Endothelial cell of umbilical vein (primary cell): ENCODE measurements at regions not wholly inside any gene's neighbourhood (a gene's known extent, or its start where the extent isn't known, plus 50 kb on each side); places are given as distances from the start of the nearest gene placed in this dataset.

Source experiments
- BruUV-seq: library from RNA; stranded (reverse); fragments of 400-500 nt; replicated peaks from 2 replicates; lab custom pipeline; 2021; lab: Mats Ljungman, UMichigan
- CTCF ChIA-PET: fragments of 300-600, 350-600 bp; sonication (Branson Sonifier 250); formaldehyde crosslinking; loops from one replicate; lab custom pipeline; 2021; ENCODE audit warnings: antibody characterized with exemption, inconsistent platforms; lab: Charles Lee
- POLR2A ChIA-PET: fragments of 300-600, 350-600 bp; sonication (Branson Sonifier 250); formaldehyde crosslinking; loops from one replicate; lab custom pipeline; 2021; ENCODE audit warnings: antibody characterized with exemption, inconsistent platforms; lab: Charles Lee
- DNase-seq: peaks from one replicate; pipeline ENCODE4 v3.0.0-alpha.2; 2011; ENCODE audit warnings: low read depth, low spot score
- FAIRE-seq: peaks from 2 replicates; lab custom pipeline; 2011; peaks lifted over from hg19 to GRCh38; lab: Jason Lieb, UNC
- H2AFZ ChIP-seq: 2 replicates; pipeline ENCODE4 v1.6.0; 2012; ENCODE audit warnings: low read depth, low read length, control low read depth, inconsistent platforms
- H3K27ac ChIP-seq: 2 replicates; pipeline ENCODE4 v1.5.1; 2011; ENCODE audit warnings: low read depth, mild to moderate bottlenecking, control low read depth, low read length, moderate library complexity; ENCODE audit not compliant: insufficient read depth
- H3K27me3 ChIP-seq, 2 experiments: 2 replicates each; pipeline versions ENCODE4 v1.6.0 to v1.6.1; 2011; ENCODE audit warnings: low read length in 2 of 2, mixed read lengths in 1 of 2; ENCODE audit not compliant: control insufficient read depth in 2 of 2, insufficient read depth in 2 of 2
- H3K36me3 ChIP-seq, 2 experiments: 2 replicates in 1 of 2; 3 replicates in 1 of 2; pipeline ENCODE4 v1.5.1; 2011; ENCODE audit warnings: low read length in 2 of 2, mild to moderate bottlenecking in 1 of 2, moderate library complexity in 1 of 2; ENCODE audit not compliant: control insufficient read depth in 2 of 2, insufficient read depth in 2 of 2; ENCODE audit errors: extremely low read depth in 1 of 2
- H3K4me1 ChIP-seq: 3 replicates; pipeline ENCODE4 v1.5.1; 2011; ENCODE audit warnings: mild to moderate bottlenecking, low read length; ENCODE audit not compliant: control insufficient read depth, insufficient read depth; ENCODE audit errors: extremely low read depth
- H3K4me2 ChIP-seq: 2 replicates; pipeline ENCODE4 v1.6.1; 2011; ENCODE audit warnings: low read length, control low read depth, mixed read lengths; ENCODE audit not compliant: insufficient read depth
- H3K4me3 ChIP-seq, 3 experiments: fragments of 200-600 bp in 1 of 3; sonication (generic), shearing (Covaris generic) in 1 of 3; replicated peaks in 1 of 3; 2 replicates each; pipeline ENCODE4 v1.5.1; 2011 to 2016; ENCODE audit warnings: control low read depth in 3 of 3, low read length in 3 of 3, mild to moderate bottlenecking in 2 of 3, inconsistent platforms in 1 of 3, low read depth in 1 of 3, moderate library complexity in 1 of 3; ENCODE audit not compliant: insufficient read depth in 1 of 3
- H3K79me2 ChIP-seq: 2 replicates; pipeline ENCODE4 v1.6.0; 2012; ENCODE audit warnings: low read length, inconsistent platforms; ENCODE audit not compliant: control insufficient read depth, insufficient read depth
- H3K9ac ChIP-seq: replicated peaks from 2 replicates; pipeline ENCODE3; 2011; ENCODE audit warnings: low read length, control low read depth; ENCODE audit not compliant: insufficient read depth; ENCODE audit errors: extremely low read depth
- H3K9me1 ChIP-seq: replicated peaks from 3 replicates; pipeline ENCODE4 v1.6.0; 2011; ENCODE audit warnings: mild to moderate bottlenecking, low read length; ENCODE audit not compliant: control insufficient read depth, insufficient read depth; ENCODE audit errors: extremely low read depth
- H3K9me3 ChIP-seq: replicated peaks from 2 replicates; pipeline ENCODE4 v1.5.1; 2012; ENCODE audit warnings: low read length, inconsistent platforms; ENCODE audit not compliant: control insufficient read depth, insufficient read depth
- H4K20me1 ChIP-seq: replicated peaks from 2 replicates; pipeline ENCODE3; 2011; ENCODE audit warnings: mild to moderate bottlenecking, low read length; ENCODE audit not compliant: control insufficient read depth, insufficient read depth; ENCODE audit errors: extremely low read depth
- EZH2 ChIP-seq: IDR thresholded peaks from 2 replicates; pipeline ENCODE4 v1.6.1; 2012; ENCODE audit warnings: borderline replicate concordance, low read depth, mild to moderate bottlenecking, moderate library complexity, low read length, inconsistent platforms; ENCODE audit not compliant: severe bottlenecking
- FOS ChIP-seq: IDR thresholded peaks from 2 replicates; pipeline ENCODE4 v1.6.1; 2011; ENCODE audit warnings: mild to moderate bottlenecking, low read length, moderate library complexity, borderline replicate concordance; ENCODE audit not compliant: insufficient read depth
- GATA2 ChIP-seq: IDR thresholded peaks from 2 replicates; pipeline ENCODE4 v1.7.0; 2011; ENCODE audit warnings: low read depth, mild to moderate bottlenecking, moderate library complexity, mixed read lengths, low read length; ENCODE audit not compliant: insufficient read length, insufficient read depth
- JUN ChIP-seq: IDR thresholded peaks from 2 replicates; pipeline ENCODE4 v1.6.1; 2011; ENCODE audit warnings: borderline replicate concordance, low read depth; ENCODE audit not compliant: insufficient read length, insufficient read depth
- MAX ChIP-seq: IDR thresholded peaks from 2 replicates; pipeline ENCODE4 v1.6.1; 2011; ENCODE audit not compliant: insufficient read depth, insufficient read length
- MYC ChIP-seq: IDR thresholded peaks from one replicate; pipeline ENCODE4 v1.6.1; 2011; ENCODE audit warnings: mild to moderate bottlenecking, low read depth, low read length
- POLR2A ChIP-seq: IDR thresholded peaks from 2 replicates; pipeline ENCODE4 v1.6.1; 2012; ENCODE audit warnings: low read depth, mild to moderate bottlenecking, control low read depth, low read length
- POLR2AphosphoS5 ChIP-seq: IDR thresholded peaks from 2 replicates; pipeline ENCODE4 v1.6.1; 2012; ENCODE audit warnings: low read depth, mild to moderate bottlenecking, control low read depth, low read length, moderate library complexity; ENCODE audit not compliant: insufficient read depth
- dilution Hi-C: fragments of 300-500 bp; cut with MboI; formaldehyde crosslinking; loops from one replicate; pipeline ENCODE4 v1.15.0; 2019; ENCODE audit warnings: low sequenced_read_pairs; ENCODE audit not compliant: extremely low pct_ligation_motif_present
- intact Hi-C: fragments of 100-400 bp; cut with micrococcal nuclease; formaldehyde crosslinking; loops from one replicate; pipeline ENCODE4 v1.10.0; 2022
- TF ChIP-seq, protein P1 (sequence below), 2 donors: IDR thresholded peaks; 1 replicate in 1 of 2; 2 replicates in 1 of 2; pipeline ENCODE4 v1.5.1; 2011; ENCODE audit warnings: low read length in 2 of 2, mild to moderate bottlenecking in 2 of 2, moderate library complexity in 2 of 2, control low read depth in 1 of 2, inconsistent platforms in 1 of 2, low read depth in 1 of 2; ENCODE audit not compliant: insufficient read depth in 1 of 2; ENCODE audit errors: extremely low read depth in 1 of 2

DNA sequence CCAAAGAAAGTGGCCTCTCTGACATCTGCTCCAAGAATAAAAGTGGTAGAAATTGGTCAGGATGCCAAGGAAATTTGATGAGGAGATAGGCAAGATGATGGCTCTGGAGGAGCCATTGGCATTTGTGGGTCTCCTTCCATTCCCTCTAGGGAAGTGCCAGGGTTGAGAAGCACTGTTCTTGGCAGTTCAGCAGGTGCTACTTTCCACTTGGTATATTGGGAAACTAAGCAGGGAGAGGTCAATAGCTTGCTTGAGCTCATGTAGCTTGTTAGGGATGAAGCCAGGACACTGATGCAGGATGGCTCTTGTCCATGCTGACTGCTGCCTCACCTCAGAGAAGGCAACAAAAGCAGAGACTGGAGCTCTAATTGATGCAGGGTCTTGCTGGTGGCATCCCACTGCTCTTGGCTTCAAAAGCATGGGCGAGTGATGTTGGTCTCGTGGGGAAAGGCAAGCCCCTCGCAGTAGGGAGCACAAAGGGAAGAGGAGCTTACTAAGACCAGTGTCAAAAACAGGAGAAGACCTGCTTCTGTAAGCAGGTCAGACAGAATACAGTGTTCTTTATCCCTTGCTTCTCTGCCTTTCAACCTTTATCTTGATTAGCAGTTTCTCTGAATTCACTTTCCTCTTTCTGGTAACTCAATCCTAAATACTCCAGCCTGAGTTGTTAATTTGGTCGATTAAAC is 73.1 kb upstream of the RIPOR2 start:
- FAIRE-seq (no peak), DNase-seq (no peak)
- no peaks in the 10 kb centered on the region for H3K9me3 ChIP-seq
- no peak overlapping the region for H2AFZ ChIP-seq
- no peak overlapping the region for H3K4me2 ChIP-seq
- no peak overlapping the region for H3K4me3 ChIP-seq
- BruUV-seq, result no TSS peak
- H4K20me1 ChIP-seq, result no peaks in the 10 kb centered on the region
- ChIA-PET POLR2A (no interaction called here), CTCF (interaction anchor here (1.2 kb wide), 1 partner anchor 44 kb away, joined by 3 read pairs; no protein-coding TSS in a partner anchor)
- no peak overlapping the region for H3K27ac ChIP-seq
- intact Hi-C loops, result no loop called here
- H3K27me3 ChIP-seq, result no peaks in the 10 kb centered on the region
- no peaks in the 10 kb centered on the region for H3K36me3 ChIP-seq
- no peaks in the 10 kb centered on the region for H3K9me1 ChIP-seq
- no peak for TF ChIP-seq JUN
- TF ChIP-seq, protein P1, sequence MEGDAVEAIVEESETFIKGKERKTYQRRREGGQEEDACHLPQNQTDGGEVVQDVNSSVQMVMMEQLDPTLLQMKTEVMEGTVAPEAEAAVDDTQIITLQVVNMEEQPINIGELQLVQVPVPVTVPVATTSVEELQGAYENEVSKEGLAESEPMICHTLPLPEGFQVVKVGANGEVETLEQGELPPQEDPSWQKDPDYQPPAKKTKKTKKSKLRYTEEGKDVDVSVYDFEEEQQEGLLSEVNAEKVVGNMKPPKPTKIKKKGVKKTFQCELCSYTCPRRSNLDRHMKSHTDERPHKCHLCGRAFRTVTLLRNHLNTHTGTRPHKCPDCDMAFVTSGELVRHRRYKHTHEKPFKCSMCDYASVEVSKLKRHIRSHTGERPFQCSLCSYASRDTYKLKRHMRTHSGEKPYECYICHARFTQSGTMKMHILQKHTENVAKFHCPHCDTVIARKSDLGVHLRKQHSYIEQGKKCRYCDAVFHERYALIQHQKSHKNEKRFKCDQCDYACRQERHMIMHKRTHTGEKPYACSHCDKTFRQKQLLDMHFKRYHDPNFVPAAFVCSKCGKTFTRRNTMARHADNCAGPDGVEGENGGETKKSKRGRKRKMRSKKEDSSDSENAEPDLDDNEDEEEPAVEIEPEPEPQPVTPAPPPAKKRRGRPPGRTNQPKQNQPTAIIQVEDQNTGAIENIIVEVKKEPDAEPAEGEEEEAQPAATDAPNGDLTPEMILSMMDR (IDR thresholded peaks at IDR 0.05; ENCODE audit: extremely low read depth in 1 of 2, insufficient read depth in 1 of 2, low read depth in 1 of 2, low read length in 2 of 2), result no peak
- no peak for TF ChIP-seq POLR2AphosphoS5
- no peak for TF ChIP-seq MAX
- no peak for TF ChIP-seq EZH2
- no peak for TF ChIP-seq GATA2
- no peak for TF ChIP-seq MYC
- no peak for TF ChIP-seq FOS
- TF ChIP-seq POLR2A, result no peak
- no peak overlapping the region for H3K9ac ChIP-seq
- dilution Hi-C loops, result no loop called here
- H3K79me2 ChIP-seq, result no peaks in the 10 kb centered on the region
- H3K4me1 ChIP-seq, result peaks cover 31% of the 10 kb centered on the region
